CD14-positive monocyte (primary cell): ENCODE measurements at regions not wholly inside any gene's neighbourhood (a gene's known extent, or its start where the extent isn't known, plus 50 kb on each side); places are given as distances from the start of the nearest gene placed in this dataset.

ENCODE experiments used
- DNase-seq, 3 donors: peaks; one replicate each; pipeline ENCODE4 v3.0.0-alpha.2; 2011 to 2022
- H2AFZ ChIP-seq: 2 replicates; pipeline ENCODE4 v1.6.0; 2012; ENCODE audit warnings: mild to moderate bottlenecking, low read depth, low read length, inconsistent platforms; ENCODE audit not compliant: insufficient read depth, poor library complexity, severe bottlenecking
- H3K27ac ChIP-seq, 2 donors: 1 replicate in 1 of 2; 2 replicates in 1 of 2; pipeline ENCODE4 v1.5.1; 2012 to 2013; ENCODE audit warnings: low read length in 2 of 2, control low read depth in 1 of 2, inconsistent platforms in 1 of 2, low read depth in 1 of 2, mild to moderate bottlenecking in 1 of 2
- H3K27me3 ChIP-seq, 2 donors: one replicate each; pipeline versions ENCODE4 v1.6.0 to v1.6.1; 2011 to 2013; ENCODE audit warnings: low read length in 2 of 2; ENCODE audit not compliant: control insufficient read depth in 2 of 2, insufficient read depth in 2 of 2
- H3K36me3 ChIP-seq, 2 donors: replicated peaks in 1 of 2; 1 replicate in 1 of 2; 2 replicates in 1 of 2; pipeline versions ENCODE4 v1.5.1 to v1.6.1; 2012 to 2013; ENCODE audit warnings: low read length in 2 of 2, control low read depth in 1 of 2, inconsistent platforms in 1 of 2, mild to moderate bottlenecking in 1 of 2; ENCODE audit not compliant: insufficient read depth in 2 of 2, control insufficient read depth in 1 of 2
- H3K4me1 ChIP-seq, 2 donors: 1 replicate in 1 of 2; 2 replicates in 1 of 2; pipeline versions ENCODE4 v1.5.1 to v1.6.1; 2012 to 2013; ENCODE audit warnings: low read length in 2 of 2, control low read depth in 1 of 2, inconsistent platforms in 1 of 2, mild to moderate bottlenecking in 1 of 2, moderate library complexity in 1 of 2; ENCODE audit not compliant: insufficient read depth in 2 of 2, control insufficient read depth in 1 of 2
- H3K4me2 ChIP-seq: replicated peaks from 2 replicates; pipeline ENCODE3; 2012; ENCODE audit warnings: low read length, moderate library complexity, mild to moderate bottlenecking; ENCODE audit not compliant: poor library complexity, severe bottlenecking; ENCODE audit errors: extremely low read depth
- H3K4me3 ChIP-seq, 3 experiments: fragments of 200-600 bp in 1 of 3; sonication (generic) in 1 of 3; replicated peaks in 1 of 3; 1 replicate in 2 of 3; 2 replicates in 1 of 3; pipeline ENCODE4 v1.5.1; 2011 to 2013; ENCODE audit warnings: low read length in 3 of 3, mild to moderate bottlenecking in 3 of 3, control low read depth in 2 of 3, low read depth in 2 of 3, inconsistent platforms in 1 of 3, moderate library complexity in 1 of 3
- H3K79me2 ChIP-seq: 2 replicates; pipeline ENCODE4 v1.6.0; 2012; ENCODE audit warnings: mild to moderate bottlenecking, control low read depth, inconsistent platforms, low read length, moderate library complexity; ENCODE audit not compliant: insufficient read depth
- H3K9ac ChIP-seq: 2 replicates; pipeline ENCODE4 v1.6.0; 2017; ENCODE audit warnings: low read length, mild to moderate bottlenecking; ENCODE audit not compliant: insufficient read depth, poor library complexity, severe bottlenecking
- H3K9me3 ChIP-seq, 2 donors: replicated peaks in 1 of 2; 1 replicate in 1 of 2; 2 replicates in 1 of 2; pipeline versions ENCODE4 v1.5.1 to v1.6.1; 2012 to 2013; ENCODE audit warnings: low read length in 2 of 2, control low read depth in 1 of 2; ENCODE audit not compliant: control insufficient read depth in 1 of 2, insufficient read depth in 1 of 2
- H4K20me1 ChIP-seq: 2 replicates; pipeline ENCODE4 v1.6.0; 2012; ENCODE audit warnings: mild to moderate bottlenecking, low read length, control low read depth, moderate library complexity; ENCODE audit not compliant: insufficient read depth
- H3K27ac Mint-ChIP-seq, 7 donors: one replicate each; pipeline ENCODE4 v1.8.0; 2020; ENCODE audit warnings: mild to moderate bottlenecking in 7 of 7, mixed read lengths in 7 of 7, moderate library complexity in 6 of 7, inconsistent platforms in 2 of 7
- H3K27me3 Mint-ChIP-seq, 3 donors: one replicate each; pipeline ENCODE4 v1.8.0; 2021 to 2022; ENCODE audit warnings: low read depth in 3 of 3, mild to moderate bottlenecking in 3 of 3, mixed read lengths in 3 of 3, moderate library complexity in 3 of 3, inconsistent platforms in 1 of 3
- H3K36me3 Mint-ChIP-seq, 2 donors: one replicate each; pipeline ENCODE4 v1.8.0; 2020; ENCODE audit warnings: mixed read lengths in 2 of 2, inconsistent platforms in 1 of 2, mild to moderate bottlenecking in 1 of 2
- H3K4me1 Mint-ChIP-seq: one replicate; pipeline ENCODE4 v1.8.0; 2020; ENCODE audit warnings: mild to moderate bottlenecking, mixed read lengths
- H3K4me3 Mint-ChIP-seq, 2 donors: one replicate each; pipeline ENCODE4 v1.8.0; 2020; ENCODE audit warnings: mild to moderate bottlenecking in 2 of 2, mixed read lengths in 2 of 2, moderate library complexity in 1 of 2
- H3K9me3 Mint-ChIP-seq, 7 donors: one replicate each; pipeline ENCODE4 v1.8.0; 2020 to 2022; ENCODE audit warnings: mixed read lengths in 7 of 7, mild to moderate bottlenecking in 6 of 7, moderate library complexity in 6 of 7, inconsistent platforms in 2 of 7
- CTCF ChIP-seq: fragments of 200-600 bp; IDR thresholded peaks from one replicate; pipeline ENCODE4 v1.8.0; 2022; ENCODE audit warnings: antibody characterized with exemption, mild to moderate bottlenecking
- WGBS: methylation state at CpG from one replicate; pipeline ENCODE4 v1.1.5; 2013; ENCODE audit warnings: missing lambda C conversion rate; ENCODE audit not compliant: insufficient coverage; 5-methylcytosine and 5-hydroxymethylcytosine counted together
- intact Hi-C, 2 donors: fragments of 100-400 bp; cut with micrococcal nuclease; formaldehyde crosslinking; loops; one replicate each; pipeline versions ENCODE4 v1.15.0 to v1.15.1; 2023

- peaks cover 4 to 5% of the 10 kb centered on the region in 2 donors for H3K9me3 ChIP-seq
- no peaks in the 10 kb centered on the region for H3K79me2 ChIP-seq
- Mint-ChIP-seq H3K36me3 (peaks cover 0 to 4% of the 10 kb centered on the region in 2 donors), H3K27ac (no peak overlapping the region), H3K4me3 (no peak overlapping the region), H3K4me1 (no peaks in the 10 kb centered on the region), H3K9me3 (peaks cover 0 to 9% (median 5%) of the 10 kb centered on the region in 7 donors), H3K27me3 (no peaks in the 10 kb centered on the region)
- no peak for TF ChIP-seq CTCF
- no peaks in the 10 kb centered on the region for H3K36me3 ChIP-seq
- H3K27me3 ChIP-seq: no peaks in the 10 kb centered on the region
- intact Hi-C loops: no loop called here
- DNase-seq: no peak
- H4K20me1 ChIP-seq: no peaks in the 10 kb centered on the region
- no peak overlapping the region for H3K27ac ChIP-seq
- H3K4me3 ChIP-seq: no peak overlapping the region
- H2AFZ ChIP-seq: no peak overlapping the region
- H3K4me1 ChIP-seq: peaks cover 14 to 16% of the 10 kb centered on the region in 2 donors
- no peak overlapping the region for H3K9ac ChIP-seq
- H3K4me2 ChIP-seq: no peak overlapping the region
- WGBS: 83% methylated on average over 1 of the region's 4 CpGs
Observed at GRCh38 chr6:22017766-22018165, 279.1 kb downstream of the PRL start.

GRCh38 chr6:22019857-22020256, 277.0 kb downstream of the PRL start:
- H3K9me3 ChIP-seq: peaks cover 4 to 5% of the 10 kb centered on the region in 2 donors
- H3K9me3 Mint-ChIP-seq: peaks cover 0 to 9% (median 3%) of the 10 kb centered on the region in 7 donors
- TF ChIP-seq CTCF: no peak
- DNase-seq: no peak
- peaks cover 0 to 4% of the 10 kb centered on the region in 2 donors for H3K36me3 Mint-ChIP-seq
- H3K79me2 ChIP-seq: no peaks in the 10 kb centered on the region
- no peaks in the 10 kb centered on the region for H3K27me3 Mint-ChIP-seq
- WGBS: 93% methylated on average over 2 of the region's 5 CpGs
- no peaks in the 10 kb centered on the region for H3K36me3 ChIP-seq
- no peaks in the 10 kb centered on the region for H4K20me1 ChIP-seq
- H3K4me2 ChIP-seq: no peak overlapping the region
- H2AFZ ChIP-seq: no peak overlapping the region
- peaks cover 13% of the 10 kb centered on the region for H3K4me1 Mint-ChIP-seq
- intact Hi-C loops: no loop called here
- no peak overlapping the region for H3K27ac ChIP-seq
- no peak overlapping the region for H3K4me3 ChIP-seq
- peaks cover 27 to 28% of the 10 kb centered on the region in 2 donors for H3K4me1 ChIP-seq
- no peak overlapping the region for H3K9ac ChIP-seq
- H3K4me3 Mint-ChIP-seq: no peak overlapping the region
- H3K27ac Mint-ChIP-seq: no peak overlapping the region
- H3K27me3 ChIP-seq: no peaks in the 10 kb centered on the region
